Neural progenitor cell (in vitro differentiated cells): ENCODE measurements at regions not wholly inside any gene's neighbourhood (a gene's known extent, or its start where the extent isn't known, plus 50 kb on each side); places are given as distances from the start of the nearest gene placed in this dataset.

Experiments used
- DNase-seq: peaks from one replicate; pipeline ENCODE4 v3.0.0-alpha.2; 2016; ENCODE audit warnings: low spot score
- H2AFZ ChIP-seq: fragments of 200-600 bp; sonication (generic); replicated peaks from 2 replicates; pipeline ENCODE4 v1.6.1; 2016; ENCODE audit warnings: antibody characterized with exemption
- H3F3A ChIP-seq: fragments of 200-600 bp; sonication (generic); 2 replicates; pipeline ENCODE4 v1.6.1; 2016; ENCODE audit warnings: antibody characterized with exemption, low read depth
- H3K27ac ChIP-seq: fragments of 200-600 bp; sonication (generic); 2 replicates; pipeline ENCODE4 v1.5.1; 2016; ENCODE audit warnings: mild to moderate bottlenecking
- H3K27me3 ChIP-seq: fragments of 200-600 bp; sonication (generic); 2 replicates; pipeline ENCODE4 v1.6.1; 2016; ENCODE audit warnings: mild to moderate bottlenecking, moderate library complexity
- H3K36me3 ChIP-seq: fragments of 200-600 bp; sonication (generic); 2 replicates; pipeline ENCODE4 v1.5.1; 2016
- H3K4me1 ChIP-seq: fragments of 200-600 bp; sonication (generic); 2 replicates; pipeline ENCODE4 v1.6.1; 2016; ENCODE audit warnings: mixed run types
- H3K4me2 ChIP-seq: fragments of 200-600 bp; sonication (generic); 2 replicates; pipeline ENCODE4 v1.6.1; 2016
- H3K4me3 ChIP-seq: fragments of 200-600 bp; sonication (generic); 2 replicates; pipeline ENCODE4 v1.5.1; 2016
- H3K79me2 ChIP-seq: fragments of 200-600 bp; sonication (generic); 2 replicates; pipeline ENCODE4 v1.6.1; 2016; ENCODE audit warnings: low read depth
- H3K9ac ChIP-seq: fragments of 200-600 bp; sonication (generic); 2 replicates; pipeline ENCODE4 v1.6.1; 2016
- H3K9me3 ChIP-seq: fragments of 200-600 bp; sonication (generic); 2 replicates; pipeline ENCODE4 v1.5.1; 2016; ENCODE audit warnings: low read depth
- H4K20me1 ChIP-seq: fragments of 200-600 bp; sonication (generic); 2 replicates; pipeline ENCODE4 v1.6.1; 2016; ENCODE audit warnings: low read depth
- H3K27ac Mint-ChIP-seq: 3 replicates; pipeline ENCODE4 v1.8.0; 2021; ENCODE audit warnings: mixed read lengths
- H3K27me3 Mint-ChIP-seq: 2 replicates; pipeline ENCODE4 v1.8.0; 2022; ENCODE audit warnings: low read depth, mild to moderate bottlenecking, inconsistent platforms, moderate library complexity, mixed read lengths; ENCODE audit not compliant: insufficient read depth
- H3K36me3 Mint-ChIP-seq: 3 replicates; pipeline ENCODE4 v1.8.0; 2021; ENCODE audit warnings: mixed read lengths
- H3K4me1 Mint-ChIP-seq: 3 replicates; pipeline ENCODE4 v1.8.0; 2021; ENCODE audit warnings: mixed read lengths
- H3K4me3 Mint-ChIP-seq: 3 replicates; pipeline ENCODE4 v1.8.0; 2021; ENCODE audit warnings: mild to moderate bottlenecking, moderate library complexity, mixed read lengths
- H3K9me3 Mint-ChIP-seq: 3 replicates; pipeline ENCODE4 v1.8.0; 2020; ENCODE audit warnings: mixed read lengths
- CTCF ChIP-seq: fragments of 200-600 bp; sonication (generic); IDR thresholded peaks from 2 replicates; pipeline ENCODE4 v1.5.1; 2017; ENCODE audit warnings: antibody characterized with exemption, mild to moderate bottlenecking
- EZH2 ChIP-seq: fragments of 200-600 bp; sonication (generic); IDR thresholded peaks from 2 replicates; pipeline ENCODE4 v1.6.1; 2017; ENCODE audit warnings: antibody characterized with exemption, mild to moderate bottlenecking, moderate library complexity
- EZH2phosphoT487 ChIP-seq: fragments of 200-600 bp; sonication (generic); IDR thresholded peaks from 2 replicates; pipeline ENCODE4 v1.6.1; 2017; ENCODE audit warnings: antibody characterized with exemption

- Histone ChIP-seq H3K4me2 (no peak overlapping the region), H3K9me3 (no peaks in the 10 kb centered on the region), H3K4me3 (no peak overlapping the region), H2AFZ (no peak overlapping the region), H4K20me1 (no peaks in the 10 kb centered on the region), H3K4me1 (peaks cover 27% of the 10 kb centered on the region), H3K27me3 (no peaks in the 10 kb centered on the region), H3K79me2 (no peaks in the 10 kb centered on the region), H3K36me3 (no peaks in the 10 kb centered on the region), H3K9ac (no peak overlapping the region), H3F3A (peaks cover 20% of the 10 kb centered on the region), H3K27ac (no peak overlapping the region)
- no peaks in the 10 kb centered on the region for H3K27me3 Mint-ChIP-seq
- no peak overlapping the region for H3K27ac Mint-ChIP-seq
- H3K4me1 Mint-ChIP-seq, result peaks cover 32% of the 10 kb centered on the region
- peak; percentile 37 for TF ChIP-seq CTCF
- TF ChIP-seq EZH2, result no peak
- peaks cover 3% of the 10 kb centered on the region for H3K9me3 Mint-ChIP-seq
- peaks cover 3% of the 10 kb centered on the region for H3K36me3 Mint-ChIP-seq
- no peak overlapping the region for H3K4me3 Mint-ChIP-seq
- DNase-seq, result no peak
Observed at GRCh38 chr15:95850837-95851236, 479.7 kb upstream of the NR2F2 start.

- H3K4me1 ChIP-seq, result peaks cover 27% of the 10 kb centered on the region
- H2AFZ ChIP-seq, result no peak overlapping the region
- TF ChIP-seq EZH2phosphoT487, result no peak
- no peak for TF ChIP-seq CTCF
- no peak for TF ChIP-seq EZH2
- H3K9me3 ChIP-seq, result no peaks in the 10 kb centered on the region
- H3K27me3 ChIP-seq, result no peaks in the 10 kb centered on the region
- Mint-ChIP-seq H3K27ac (no peak overlapping the region), H3K36me3 (peaks cover 3% of the 10 kb centered on the region), H3K4me3 (no peak overlapping the region), H3K4me1 (peaks cover 31% of the 10 kb centered on the region), H3K9me3 (peaks cover 3% of the 10 kb centered on the region), H3K27me3 (no peaks in the 10 kb centered on the region)
- no peak overlapping the region for H3K4me3 ChIP-seq
- no peaks in the 10 kb centered on the region for H3F3A ChIP-seq
- no peak overlapping the region for H3K4me2 ChIP-seq
- H3K79me2 ChIP-seq, result no peaks in the 10 kb centered on the region
- no peaks in the 10 kb centered on the region for H3K36me3 ChIP-seq
- H4K20me1 ChIP-seq, result no peaks in the 10 kb centered on the region
- no peak overlapping the region for H3K9ac ChIP-seq
- H3K27ac ChIP-seq, result no peak overlapping the region
- no peak for DNase-seq
Observed at GRCh38 chr15:95853350-95853749, 477.1 kb upstream of the NR2F2 start.

GRCh38 chr15:95857124-95857757, 473.3 kb upstream of the NR2F2 start:
- DNase-seq, result no peak
- no peak overlapping the region for H3K4me3 ChIP-seq
- no peaks in the 10 kb centered on the region for H3F3A ChIP-seq
- TF ChIP-seq EZH2, result no peak
- TF ChIP-seq EZH2phosphoT487, result no peak
- no peak for TF ChIP-seq CTCF
- H3K9me3 Mint-ChIP-seq, result no peaks in the 10 kb centered on the region
- no peak overlapping the region for H3K27ac Mint-ChIP-seq
- no peaks in the 10 kb centered on the region for H3K27me3 ChIP-seq
- no peaks in the 10 kb centered on the region for H3K9me3 ChIP-seq
- peaks cover 20% of the 10 kb centered on the region for H3K4me1 ChIP-seq
- peaks cover 23% of the 10 kb centered on the region for H3K4me1 Mint-ChIP-seq
- no peak overlapping the region for H3K9ac ChIP-seq
- no peaks in the 10 kb centered on the region for H3K36me3 Mint-ChIP-seq
- no peak overlapping the region for H3K4me3 Mint-ChIP-seq
- H3K4me2 ChIP-seq, result peak overlapping the region; percentile 31
- H3K27me3 Mint-ChIP-seq, result no peaks in the 10 kb centered on the region
- no peaks in the 10 kb centered on the region for H4K20me1 ChIP-seq
- no peak overlapping the region for H3K27ac ChIP-seq
- H3K36me3 ChIP-seq, result no peaks in the 10 kb centered on the region
- H3K79me2 ChIP-seq, result no peaks in the 10 kb centered on the region
- H2AFZ ChIP-seq, result no peak overlapping the region
